ENCODE measurements at regions not wholly inside any gene's neighbourhood (a gene's known extent, or its start where the extent isn't known, plus 50 kb on each side); places are given as distances from the start of the nearest gene placed in this dataset.

- no peaks in the 10 kb centered on the region for H3K79me2 ChIP-seq (replicated peaks; ENCODE audit: insufficient read depth)
- ATAC-seq (no peak), DNase-seq (ENCODE audit: low spot score) (no peak)
- H3K36me3 Mint-ChIP-seq (ENCODE audit: low read depth), result no peaks in the 10 kb centered on the region
- H3K36me3 ChIP-seq (ENCODE audit: insufficient read depth), result no peaks in the 10 kb centered on the region
- TF ChIP-seq CREB1 (CRISPR knock-in tag; IDR thresholded peaks at IDR 0.05; ENCODE audit: low read depth) (no peak), ETS1 (IDR thresholded peaks at IDR 0.05) (no peak), POLR2AphosphoS5 (IDR thresholded peaks at IDR 0.05; ENCODE audit: low read depth) (no peak), ZNF331 (CRISPR knock-in tag; IDR thresholded peaks at IDR 0.05; ENCODE audit: low read depth) (no peak), ZNF114 (CRISPR knock-in tag; IDR thresholded peaks at IDR 0.05) (no peak), REST (IDR thresholded peaks at IDR 0.05; ENCODE audit: unreplicated experiment) (no peak), EZH2 (IDR thresholded peaks at IDR 0.05; ENCODE audit: low read depth, unreplicated experiment) (no peak), EZH2phosphoT487 (IDR thresholded peaks at IDR 0.05; ENCODE audit: unreplicated experiment) (no peak), CTCF (conservative IDR thresholded peaks at IDR 0.05; ENCODE audit: low read depth in 2 of 2) (no peak), NANOG (IDR thresholded peaks at IDR 0.05; ENCODE audit: borderline replicate concordance) (no peak), ZNF462 (CRISPR knock-in tag; IDR thresholded peaks at IDR 0.05) (no peak), STAT1 (IDR thresholded peaks at IDR 0.05; ENCODE audit: unreplicated experiment) (no peak), JUNB (IDR thresholded peaks at IDR 0.05; ENCODE audit: unreplicated experiment) (no peak)
- H3K4me2 ChIP-seq, result no peak overlapping the region
- no peak overlapping the region for H3K27ac Mint-ChIP-seq
- no peaks in the 10 kb centered on the region for H3K27me3 Mint-ChIP-seq (ENCODE audit: insufficient read depth, low read depth, poor library complexity)
- no peak overlapping the region for H3K4me3 ChIP-seq
- H3K9me3 Mint-ChIP-seq, result peaks cover 5% of the 10 kb centered on the region
- no peak overlapping the region for H3K4me3 Mint-ChIP-seq
- H3K9me2 ChIP-seq (ENCODE audit: insufficient read depth), result 0 out of 2 replicates have a peak, but pooled peaks cover 12% of the 10 kb centered on the region
- no peak overlapping the region for H3K27ac ChIP-seq (ENCODE audit: low read depth)
- H2AFZ ChIP-seq, result no peak overlapping the region
- H3K27me3 ChIP-seq (ENCODE audit: insufficient read depth), result no peaks in the 10 kb centered on the region
- H3K4me1 ChIP-seq (ENCODE audit: insufficient read depth), result no peaks in the 10 kb centered on the region
- H3K4me1 Mint-ChIP-seq, result no peaks in the 10 kb centered on the region
- no peaks in the 10 kb centered on the region for H4K20me1 ChIP-seq (replicated peaks; ENCODE audit: insufficient read depth)
- no peaks in the 10 kb centered on the region for H3F3A ChIP-seq (replicated peaks; ENCODE audit: low read depth)
Measured at GRCh38 chr13:81745391-81745790, 1404.5 kb upstream of the SPRY2 start.
